DND-41 (cell line): ENCODE measurements at regions not wholly inside any gene's neighbourhood (a gene's known extent, or its start where the extent isn't known, plus 50 kb on each side); places are given as distances from the start of the nearest gene placed in this dataset.

Experiments used
- CTCF ChIP-seq: IDR thresholded peaks from 2 replicates; pipeline ENCODE4 v1.5.1; 2012; ENCODE audit warnings: borderline replicate concordance, low read length, moderate library complexity, mild to moderate bottlenecking; ENCODE audit not compliant: poor library complexity, severe bottlenecking; ENCODE audit errors: extremely low read depth
- EZH2 ChIP-seq: IDR thresholded peaks from 3 replicates; pipeline ENCODE4 v1.6.1; 2012; ENCODE audit warnings: borderline replicate concordance, low read depth, mild to moderate bottlenecking, moderate library complexity, low read length, inconsistent platforms; ENCODE audit not compliant: severe bottlenecking

GRCh38 chr13:102980331-102980982 lies 85.8 kb downstream of the SLC10A2 start:
- TF ChIP-seq CTCF, result no peak
- TF ChIP-seq EZH2, result no peak
